Activated naive CD4-positive, alpha-beta T cell treated with anti-CD3 and anti-CD28 coated beads, Interleukin-2, amount 50 U/mL, for 16 hours (primary cell): ENCODE measurements at regions not wholly inside any gene's neighbourhood (a gene's known extent, or its start where the extent isn't known, plus 50 kb on each side); places are given as distances from the start of the nearest gene placed in this dataset.
"Not testable (repeated sequence)": the region's sequence is repeated elsewhere in the genome, so short reads cannot be mapped to it uniquely, and the experiment has no call there.

ENCODE experiments used
- DNase-seq: peaks from one replicate; pipeline ENCODE4 v3.0.0-alpha.2; 2020

DNA sequence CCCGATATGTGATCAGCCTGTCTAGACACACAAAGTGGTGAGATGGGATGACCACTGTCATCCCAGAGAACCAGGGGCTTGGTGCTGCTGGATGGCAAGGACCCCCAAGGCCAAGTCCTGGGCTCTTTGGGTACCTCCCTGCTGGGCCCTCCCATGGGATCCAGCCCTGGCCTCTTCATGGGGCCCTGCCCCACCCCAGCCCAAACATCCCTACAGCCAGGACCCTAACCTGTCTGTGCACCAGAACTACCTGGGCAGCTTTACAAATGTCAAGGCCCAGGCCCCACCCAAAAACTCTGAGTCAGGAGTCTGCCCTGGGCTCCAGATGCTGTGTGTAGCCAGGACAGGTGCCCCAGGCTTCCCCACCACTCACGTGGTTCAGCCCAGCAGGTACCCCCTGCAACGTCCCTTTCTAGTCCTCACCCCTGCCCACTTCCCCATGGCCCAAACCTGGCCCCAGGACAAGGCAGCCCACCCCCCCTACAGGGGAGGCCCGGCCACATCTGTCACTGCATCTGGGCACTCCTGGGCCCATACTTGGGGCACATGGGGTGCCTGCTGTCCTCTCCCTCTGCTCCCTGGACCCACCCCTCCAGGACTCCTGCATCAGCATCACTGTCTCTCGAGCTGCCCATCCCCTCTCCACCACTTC is 233.5 kb downstream of the TUBA3C start:
- DNase-seq: no peak

DNA sequence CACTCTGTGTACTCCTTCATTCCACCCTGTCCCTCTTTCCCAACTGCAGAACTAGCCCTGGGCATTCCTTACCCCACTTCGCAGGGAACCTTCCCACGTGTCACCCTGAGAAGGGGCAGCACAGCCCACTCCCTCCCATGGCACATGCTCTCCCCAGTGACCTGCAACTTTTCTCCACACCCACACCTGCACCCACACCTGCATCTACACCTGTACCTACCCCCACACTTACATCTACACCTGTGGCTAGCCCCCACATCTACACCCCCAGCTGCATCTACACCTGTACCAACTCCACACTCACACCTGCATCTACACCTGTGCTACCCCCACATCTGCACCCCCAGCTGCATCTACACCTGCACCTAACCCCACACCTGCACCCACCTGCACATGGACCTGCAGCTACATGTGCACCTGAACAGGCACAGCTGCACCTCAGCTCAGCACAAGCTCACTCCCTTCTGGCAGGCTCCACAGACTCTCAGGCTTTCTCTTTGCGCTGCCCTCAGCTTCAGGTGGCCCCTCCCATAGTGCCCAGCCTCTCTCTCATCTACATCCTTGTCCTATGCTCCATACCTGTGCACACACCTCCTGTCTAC is 234.1 kb downstream of the TUBA3C start:
- no peak for DNase-seq

DNA sequence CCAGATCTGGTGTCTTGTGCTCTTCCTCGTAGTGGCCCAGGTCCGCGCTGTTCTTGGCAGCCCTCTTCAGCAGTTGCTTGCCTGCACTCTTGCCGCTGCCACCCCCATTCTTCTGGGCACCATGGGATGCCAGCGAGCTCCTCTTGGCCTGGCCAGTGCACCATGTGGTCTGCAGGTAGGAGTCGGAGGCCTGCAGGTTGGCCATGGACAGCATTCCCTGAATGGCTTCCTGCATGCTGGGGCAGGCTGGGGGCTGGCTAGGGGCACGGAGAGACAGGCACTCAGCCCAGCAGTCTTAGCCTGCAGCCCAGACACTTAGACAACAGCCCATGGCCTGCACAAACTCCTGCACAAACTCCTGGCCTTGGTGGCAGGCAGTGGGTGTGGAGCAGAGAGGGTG is 234.9 kb downstream of the TUBA3C start:
- DNase-seq: no peak

DNA sequence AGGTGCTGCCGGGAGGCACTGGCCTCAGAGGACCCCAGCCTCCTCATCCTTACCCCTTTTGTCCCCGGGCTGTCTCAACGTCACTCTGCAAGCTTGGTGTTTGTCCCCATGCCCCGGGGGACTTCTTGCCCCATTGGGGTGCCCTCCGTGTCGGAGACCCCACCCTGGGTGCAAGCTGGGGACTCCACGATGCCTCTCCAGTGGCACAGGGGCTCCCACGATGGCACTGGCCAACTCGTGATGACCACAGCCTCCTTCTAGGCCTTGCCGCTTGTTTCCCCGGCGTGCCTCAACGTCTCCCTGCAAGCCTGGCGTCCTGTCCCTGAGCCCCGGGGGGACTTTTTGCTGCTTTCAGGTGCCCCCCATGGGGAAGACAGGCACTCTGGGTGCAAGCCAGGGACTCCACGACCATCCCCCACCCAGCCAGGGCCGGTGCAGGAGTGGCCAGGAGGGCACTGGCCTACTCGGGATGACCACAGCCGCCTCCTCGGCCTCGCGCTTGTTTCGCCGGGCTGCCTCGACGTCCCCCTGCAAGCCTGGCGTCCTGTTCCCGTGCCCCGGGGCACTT is 237.0 kb downstream of the TUBA3C start:
- DNase-seq: no peak

DNA sequence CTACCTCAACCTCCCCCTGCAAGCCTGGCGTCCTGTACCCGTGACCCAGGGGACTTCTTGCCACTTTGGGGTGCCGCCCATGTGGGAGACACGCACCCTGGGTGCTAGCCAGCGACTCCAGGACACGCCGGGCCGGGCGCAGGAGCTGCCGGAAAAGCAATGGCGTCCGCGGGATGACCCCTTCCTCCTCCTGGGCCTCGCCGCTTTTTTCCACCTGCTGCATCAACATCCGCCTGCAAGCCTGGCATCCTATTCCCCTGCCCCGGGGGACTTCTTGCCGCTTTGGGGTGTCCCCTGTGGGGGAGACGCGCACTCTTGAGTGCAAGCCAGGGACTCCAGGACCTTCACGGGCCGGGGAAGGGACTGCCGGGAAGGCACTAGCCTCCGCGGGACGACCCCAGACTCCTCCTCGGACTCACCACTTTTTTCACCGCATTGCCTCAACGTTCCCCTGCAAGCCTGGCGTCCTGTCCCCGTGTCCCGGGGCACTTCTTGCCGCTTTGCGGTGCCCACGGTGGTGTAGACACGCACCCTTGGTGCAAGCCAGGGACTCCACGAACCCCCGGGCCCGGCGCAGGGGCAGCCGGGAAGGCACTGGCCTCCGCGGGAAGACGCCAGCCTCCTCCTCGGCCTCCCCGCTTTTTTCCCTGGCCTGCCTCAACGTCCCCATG is 237.8 kb downstream of the TUBA3C start:
- no peak for DNase-seq

DNA sequence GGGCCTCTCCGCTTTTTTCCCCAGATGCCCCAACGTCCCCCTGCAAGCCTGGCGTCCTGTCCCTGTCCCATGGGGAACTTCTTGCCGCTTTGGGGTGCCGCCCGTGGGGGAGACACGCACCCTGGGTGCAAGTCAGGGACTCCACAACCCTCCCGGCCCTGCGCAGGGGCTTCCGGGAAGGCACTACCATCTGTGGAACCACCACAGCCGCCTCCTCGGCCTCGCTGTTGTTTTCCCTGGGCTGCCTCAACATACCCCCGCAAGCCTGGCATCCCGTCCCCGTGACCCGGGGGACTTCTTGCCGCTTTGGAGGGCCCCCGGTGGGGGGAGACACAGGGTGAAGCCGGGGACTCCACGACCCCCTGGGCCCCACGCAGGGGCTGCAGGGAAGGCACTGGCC is 238.4 kb downstream of the TUBA3C start:
- no peak for DNase-seq

DNA sequence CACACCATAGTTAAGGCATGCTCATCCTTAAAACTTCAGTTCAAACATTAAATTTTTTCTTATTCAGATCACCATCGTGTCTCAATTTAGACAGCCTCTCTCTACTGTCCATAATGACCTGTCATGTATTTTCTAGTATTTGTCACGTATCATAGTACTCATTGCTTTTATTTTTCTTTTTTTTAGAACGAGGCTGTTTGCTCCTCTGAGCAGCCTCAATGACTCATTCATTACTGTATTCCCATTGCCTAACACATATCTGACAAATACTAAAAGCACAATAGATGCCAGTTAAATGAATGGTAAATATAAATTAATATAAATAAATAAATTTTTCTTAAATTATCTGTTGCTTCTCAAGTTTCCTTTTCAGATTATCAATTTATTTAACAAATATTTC is 245.5 kb downstream of the TUBA3C start:
- no peak for DNase-seq

DNA sequence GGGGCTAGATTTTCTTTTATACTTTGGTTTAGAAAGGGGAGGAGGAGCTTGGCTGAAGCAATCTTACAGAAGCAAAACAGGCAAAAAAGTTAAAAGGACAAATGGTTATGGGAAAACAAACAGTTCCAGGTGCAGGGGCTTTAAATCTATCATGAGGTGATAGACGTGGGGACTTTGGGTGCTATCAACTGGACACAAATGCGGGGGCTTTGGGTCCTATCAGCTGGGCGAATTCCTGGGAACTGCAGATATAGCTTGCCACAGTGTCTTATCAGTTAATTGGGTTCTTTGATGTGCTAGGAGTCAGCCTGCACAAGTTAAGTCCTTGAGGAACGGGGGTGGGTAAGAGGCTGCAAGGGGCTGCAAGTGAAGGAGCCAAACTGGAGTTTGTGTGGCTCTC is 260.6 kb downstream of the TUBA3C start:
- DNase-seq: no peak

DNA sequence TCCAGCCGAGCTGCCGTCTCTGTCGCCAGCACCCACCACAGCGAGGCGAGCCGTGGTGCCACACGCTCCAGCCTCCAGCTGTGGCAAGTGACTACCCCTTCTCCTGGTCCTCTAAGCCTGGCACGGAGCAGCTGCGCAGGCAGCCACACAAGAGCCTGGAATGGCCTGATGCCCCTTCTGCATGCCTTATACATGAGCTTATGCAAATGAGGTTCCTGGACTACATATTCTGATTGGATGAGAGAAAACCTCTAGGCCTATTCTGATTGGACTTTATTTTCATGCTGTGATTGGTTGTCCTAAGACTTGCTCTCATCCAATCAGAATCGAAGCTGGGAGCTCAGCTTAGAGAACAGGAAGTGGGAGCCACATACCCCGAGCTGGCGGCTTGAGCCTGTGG is 276.5 kb downstream of the TUBA3C start:
- not testable (repeated sequence) for DNase-seq

DNA sequence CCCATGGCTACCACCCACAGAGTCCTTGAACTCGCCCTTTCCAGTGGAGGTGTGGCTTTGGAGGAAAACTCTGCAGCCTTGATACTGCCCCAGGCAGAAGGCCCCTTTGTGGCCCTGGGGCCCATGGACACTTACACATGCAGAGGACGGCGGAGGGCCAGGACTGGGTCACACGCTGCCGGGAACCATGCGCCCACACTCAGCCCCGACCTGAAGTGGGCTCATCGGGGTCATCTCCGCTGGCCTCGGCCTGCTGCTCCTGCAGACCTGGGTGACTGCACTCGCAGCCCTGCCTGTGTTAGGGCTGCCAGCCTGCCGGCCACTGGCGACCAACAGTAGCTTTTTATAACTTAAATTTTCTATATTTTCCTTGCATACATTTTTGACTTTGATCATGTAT is 286.2 kb downstream of the TUBA3C start:
- not testable (repeated sequence) for DNase-seq

DNA sequence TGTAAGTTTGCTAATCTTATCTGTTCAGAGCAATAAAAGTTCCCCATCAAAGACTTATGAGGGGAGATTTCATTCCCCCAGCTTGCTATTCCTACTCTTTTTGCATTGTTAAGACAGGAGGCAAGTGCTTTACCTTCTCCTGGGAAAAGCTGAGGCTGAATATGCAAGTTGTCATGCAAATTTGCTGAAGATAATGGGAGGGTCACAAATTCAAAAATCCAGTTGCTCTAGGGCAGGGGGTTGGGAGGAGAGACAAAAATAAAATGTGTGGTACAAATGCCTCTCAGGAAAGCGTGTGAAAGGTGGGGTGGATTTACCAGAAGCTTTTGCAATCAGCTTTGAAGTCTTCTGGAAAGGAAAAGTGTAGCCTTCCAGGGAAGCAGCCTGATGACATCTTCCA is 290.4 kb downstream of the TUBA3C start:
- not testable (repeated sequence) for DNase-seq

DNA sequence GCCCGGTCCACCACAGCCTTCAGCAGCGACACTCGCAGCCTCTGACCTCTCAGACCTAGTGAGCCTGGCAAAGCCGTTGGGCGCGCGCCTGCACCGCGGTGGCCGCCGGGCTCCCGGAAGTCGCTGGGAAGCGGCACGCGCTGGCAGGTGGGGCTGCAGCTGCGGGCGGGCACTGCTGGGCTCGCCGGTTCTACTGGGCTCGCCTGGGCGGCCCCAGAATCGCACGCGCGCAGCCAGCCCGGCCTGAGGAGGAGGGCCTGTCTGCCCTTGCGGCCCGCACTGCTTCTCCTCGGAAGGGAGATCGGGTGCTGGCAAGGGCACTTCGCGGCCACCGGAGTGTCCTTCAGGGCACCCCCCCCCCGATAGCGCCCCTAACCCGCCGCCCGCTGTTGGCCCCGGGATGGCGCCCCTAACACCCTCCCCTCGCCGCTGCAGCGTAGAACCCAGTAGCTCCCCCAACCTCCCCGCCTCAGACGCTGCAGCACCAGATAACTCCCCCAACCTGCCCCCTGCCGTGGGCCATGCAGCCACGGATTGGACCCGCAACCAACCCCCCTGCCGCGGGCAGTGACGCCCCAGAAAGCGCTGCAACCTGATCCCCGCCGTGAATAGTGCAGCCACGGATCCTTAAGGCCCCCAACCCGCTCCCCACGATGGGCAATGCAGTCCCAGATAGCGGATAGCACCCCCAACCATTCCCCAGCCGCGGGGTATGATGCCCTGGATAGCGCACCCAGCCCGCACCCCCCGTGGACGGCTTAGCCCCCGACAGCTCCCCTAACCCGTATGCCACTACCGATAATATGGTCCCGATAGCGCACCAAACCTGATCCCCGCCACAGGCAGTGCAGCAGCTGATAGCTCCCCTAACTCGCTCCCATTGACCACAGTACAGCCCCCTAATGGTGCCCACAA is 306.5 kb downstream of the TUBA3C start:
- not testable (repeated sequence) for DNase-seq

DNA sequence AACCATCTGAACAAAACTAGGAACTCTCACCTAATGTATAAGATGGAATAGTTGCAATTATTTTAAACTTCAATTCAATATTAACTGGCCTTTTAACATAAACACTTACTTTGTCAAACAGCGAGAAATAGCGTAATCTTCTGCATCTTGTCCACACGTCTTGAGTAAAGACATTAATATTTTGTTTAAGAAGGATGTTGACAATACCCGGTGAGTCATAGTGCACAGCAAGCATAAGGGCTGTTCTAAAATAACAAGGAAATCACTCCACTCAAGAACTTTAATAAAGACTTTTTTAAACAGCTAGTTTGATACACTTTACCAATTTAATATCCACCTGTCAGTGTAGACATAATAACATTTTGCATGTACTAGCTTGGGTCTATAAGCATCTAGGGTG is 311.1 kb downstream of the TUBA3C start:
- not testable (repeated sequence) for DNase-seq

DNA sequence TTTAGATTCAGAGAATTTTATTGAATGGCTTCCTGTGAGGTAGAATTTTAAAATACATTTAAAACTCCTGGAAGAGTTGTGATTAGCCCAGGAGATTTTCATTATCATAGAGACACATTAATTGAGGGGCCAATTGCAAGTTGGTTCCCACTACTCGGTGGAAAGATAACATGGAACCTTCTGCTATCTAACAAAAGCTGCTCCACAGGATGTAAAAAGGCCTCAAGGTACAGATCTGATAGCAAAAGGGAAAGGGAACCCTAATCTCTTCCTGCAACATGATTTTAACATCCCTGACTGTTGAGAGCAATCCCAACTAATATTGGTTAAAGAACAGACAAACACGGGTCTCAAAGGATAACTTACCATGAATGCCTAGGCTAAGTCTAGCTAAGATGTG is 312.3 kb downstream of the TUBA3C start:
- DNase-seq: not testable (repeated sequence)

DNA sequence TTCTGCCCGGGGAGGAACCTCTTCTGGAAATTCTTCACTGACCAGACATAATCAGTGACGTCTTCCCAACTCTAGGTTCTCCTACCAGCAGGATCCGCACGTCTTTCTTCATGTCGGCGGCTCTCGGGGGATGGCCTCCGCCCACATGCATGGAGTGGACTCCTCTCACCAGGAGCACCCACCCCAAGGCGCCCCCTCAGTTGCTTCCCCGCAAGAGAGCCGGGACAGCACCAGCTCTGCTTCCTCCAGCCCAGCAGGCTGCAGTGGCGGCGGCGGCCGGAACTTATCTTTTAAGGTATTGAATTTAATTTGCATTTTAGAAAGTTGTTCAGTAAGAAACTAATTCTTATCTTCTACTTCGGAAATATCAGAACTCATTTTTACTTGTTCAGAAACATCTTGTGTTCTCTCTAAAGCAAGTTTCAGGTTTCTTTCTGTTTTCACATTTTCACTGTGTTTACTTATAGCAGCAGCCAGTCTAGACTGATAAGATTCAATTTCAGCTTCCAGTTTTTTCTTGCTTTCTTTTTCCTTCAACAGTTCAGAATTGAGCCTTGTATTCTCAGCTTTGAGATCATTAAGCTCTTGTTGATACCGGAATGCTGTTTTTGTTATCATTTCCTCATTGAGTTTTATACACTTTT is 343.5 kb downstream of the TUBA3C start:
- not testable (repeated sequence) for DNase-seq

DNA sequence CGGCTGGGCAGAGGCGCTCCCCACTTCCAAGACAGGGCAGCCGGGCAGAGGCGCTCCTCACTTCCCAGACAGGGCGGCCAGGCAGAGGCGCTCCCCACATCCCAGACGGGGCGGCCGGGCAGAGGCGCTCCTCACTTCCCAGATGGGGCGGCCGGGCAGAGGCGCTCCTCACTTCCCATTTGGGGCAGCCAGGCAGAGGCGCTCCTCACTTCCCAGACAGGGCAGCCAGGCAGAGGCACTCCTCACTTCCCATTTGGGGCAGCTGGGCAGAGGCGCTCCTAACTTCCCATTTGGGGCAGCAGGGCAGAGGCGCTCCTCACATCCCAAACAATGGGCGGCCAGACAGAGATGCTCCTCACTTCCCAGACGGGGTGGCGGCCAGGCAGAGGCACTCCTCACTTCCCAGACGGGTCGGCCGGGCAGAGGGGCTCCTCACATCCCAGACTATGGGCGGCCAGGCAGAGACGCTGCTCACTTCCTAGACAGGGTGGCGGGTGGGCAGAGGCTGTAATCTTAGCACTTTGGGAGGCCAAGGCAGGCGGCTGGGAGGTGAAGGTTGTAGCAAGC is 344.4 kb downstream of the TUBA3C start:
- not testable (repeated sequence) for DNase-seq

DNA sequence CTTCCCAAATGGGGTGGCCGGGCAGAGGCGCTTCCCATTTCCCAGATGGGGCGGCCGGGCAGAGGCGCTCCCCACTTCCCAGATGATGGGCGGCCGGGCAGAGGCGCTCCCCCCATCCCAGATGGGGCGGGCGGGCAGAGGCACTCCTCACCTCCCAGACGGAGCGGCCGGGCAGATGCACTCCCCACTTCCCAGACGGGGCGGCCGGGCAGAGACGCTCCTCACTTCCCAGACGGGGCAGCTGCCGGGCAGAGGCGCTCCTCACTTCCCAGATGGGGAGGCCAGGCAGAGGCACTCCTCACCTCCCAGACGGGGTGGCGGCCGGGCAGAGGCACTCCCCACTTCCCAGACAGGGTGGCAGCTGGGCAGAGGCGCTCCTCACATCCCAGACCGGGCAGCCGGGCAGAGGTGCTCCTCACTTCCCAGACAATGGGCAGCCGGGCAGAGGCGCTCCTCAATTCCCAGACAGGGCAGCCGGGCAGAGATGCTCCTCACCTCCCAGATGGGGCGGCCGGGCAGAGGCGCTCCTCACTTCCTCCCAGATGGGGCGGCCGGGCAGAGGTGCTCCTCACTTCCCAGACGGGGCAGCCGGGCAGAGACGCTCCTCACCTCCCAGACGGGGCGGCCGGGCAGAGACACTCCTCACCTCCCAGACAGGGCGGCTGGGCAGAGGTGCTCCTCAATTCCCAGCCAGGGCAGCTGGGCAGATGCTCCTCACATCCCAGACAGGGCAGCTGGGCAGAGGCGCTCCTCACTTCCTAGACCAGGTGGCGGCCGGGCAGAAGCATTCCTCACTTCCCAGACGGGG is 345.0 kb downstream of the TUBA3C start:
- not testable (repeated sequence) for DNase-seq

DNA sequence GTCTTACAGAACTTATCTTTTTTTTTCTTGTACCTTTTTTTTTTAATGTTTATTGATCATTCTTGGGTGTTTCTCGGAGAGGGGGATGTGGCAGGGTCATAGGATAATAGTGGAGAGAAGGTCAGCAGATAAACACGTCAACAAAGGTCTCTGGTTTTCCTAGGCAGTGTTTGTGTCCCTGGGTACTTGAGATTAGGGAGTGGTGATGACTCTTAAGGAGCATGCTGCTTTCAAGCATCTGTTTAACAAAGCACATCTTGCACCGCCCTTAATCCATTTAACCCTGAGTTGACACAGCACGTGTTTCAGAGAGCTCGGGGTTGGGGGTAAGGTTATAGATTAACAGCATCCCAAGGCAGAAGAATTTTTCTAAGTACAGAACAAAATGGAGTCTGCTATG is 345.9 kb downstream of the TUBA3C start:
- not testable (repeated sequence) for DNase-seq

DNA sequence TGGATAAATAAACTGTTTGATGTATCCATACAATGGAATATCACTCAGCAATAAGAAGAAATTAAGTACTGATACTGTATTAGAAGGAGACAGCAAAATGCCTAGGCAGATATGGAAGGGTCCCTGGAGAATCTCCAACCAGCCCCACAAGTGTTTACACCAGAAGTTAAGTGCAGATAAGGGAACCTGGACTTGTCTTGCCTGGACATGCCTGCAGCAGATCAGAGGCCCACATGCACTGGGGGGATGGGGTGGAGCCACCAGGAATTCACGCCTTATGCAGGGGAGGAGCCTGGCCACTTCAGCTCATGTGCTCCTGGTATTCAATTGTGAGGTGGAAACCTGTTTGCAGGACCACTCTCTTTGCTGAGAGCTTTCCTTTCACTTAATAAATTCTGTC is 356.9 kb downstream of the TUBA3C start:
- not testable (repeated sequence) for DNase-seq

DNA sequence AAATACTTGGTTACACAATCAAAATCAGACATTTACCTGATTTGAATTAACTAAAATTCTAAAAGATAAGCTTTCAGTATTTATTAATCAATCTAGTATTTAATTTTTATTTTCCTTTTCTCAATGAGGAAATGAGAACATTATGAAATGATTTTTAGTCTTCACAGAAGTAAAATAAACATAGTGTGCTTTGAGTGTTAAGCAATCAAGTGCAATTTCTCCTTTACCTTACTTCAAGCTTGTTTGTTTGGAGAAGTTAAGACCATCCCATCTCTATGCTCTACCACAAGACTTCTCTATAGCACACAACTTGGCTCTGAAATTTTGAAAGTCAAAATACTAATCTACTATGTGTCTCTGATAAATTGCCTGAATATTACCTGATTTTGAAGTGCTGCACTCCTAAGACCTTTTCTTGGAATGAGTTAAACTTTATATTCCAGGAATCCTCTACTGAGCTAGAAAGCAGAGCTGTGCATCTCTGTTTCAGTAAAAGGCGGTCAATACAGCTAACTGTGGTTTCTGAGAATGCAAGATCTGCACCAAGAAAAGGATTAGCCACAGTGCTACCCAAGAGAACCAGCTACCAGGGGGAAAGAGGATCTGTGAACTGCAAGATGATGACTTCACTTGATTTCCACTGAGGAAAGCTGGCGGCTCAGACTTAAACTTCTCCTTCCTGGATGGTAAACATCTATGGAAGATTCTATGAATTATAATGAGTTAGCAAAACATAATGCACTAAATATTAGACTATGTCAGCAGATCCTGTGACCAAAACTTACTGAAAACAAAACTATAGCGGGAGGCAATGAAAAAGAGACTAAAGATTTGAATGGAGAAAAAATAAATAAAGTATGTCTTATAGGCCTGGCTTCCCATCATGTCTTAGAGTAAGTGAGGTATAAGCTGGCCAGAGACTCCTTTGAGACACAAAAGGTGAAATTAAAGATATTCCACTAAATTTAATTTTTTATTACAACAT is 358.7 kb downstream of the TUBA3C start:
- DNase-seq: not testable (repeated sequence)
